SW 1271 (cell line): ENCODE measurements at regions not wholly inside any gene's neighbourhood (a gene's known extent, or its start where the extent isn't known, plus 50 kb on each side); places are given as distances from the start of the nearest gene placed in this dataset.
"Not testable (repeated sequence)": the region's sequence is repeated elsewhere in the genome, so short reads cannot be mapped to it uniquely, and the experiment has no call there.

Source experiments
- DNase-seq, 2 experiments: peaks; one replicate each; lab custom pipeline; 2025; lab: John Stamatoyannopoulos, UW

DNA sequence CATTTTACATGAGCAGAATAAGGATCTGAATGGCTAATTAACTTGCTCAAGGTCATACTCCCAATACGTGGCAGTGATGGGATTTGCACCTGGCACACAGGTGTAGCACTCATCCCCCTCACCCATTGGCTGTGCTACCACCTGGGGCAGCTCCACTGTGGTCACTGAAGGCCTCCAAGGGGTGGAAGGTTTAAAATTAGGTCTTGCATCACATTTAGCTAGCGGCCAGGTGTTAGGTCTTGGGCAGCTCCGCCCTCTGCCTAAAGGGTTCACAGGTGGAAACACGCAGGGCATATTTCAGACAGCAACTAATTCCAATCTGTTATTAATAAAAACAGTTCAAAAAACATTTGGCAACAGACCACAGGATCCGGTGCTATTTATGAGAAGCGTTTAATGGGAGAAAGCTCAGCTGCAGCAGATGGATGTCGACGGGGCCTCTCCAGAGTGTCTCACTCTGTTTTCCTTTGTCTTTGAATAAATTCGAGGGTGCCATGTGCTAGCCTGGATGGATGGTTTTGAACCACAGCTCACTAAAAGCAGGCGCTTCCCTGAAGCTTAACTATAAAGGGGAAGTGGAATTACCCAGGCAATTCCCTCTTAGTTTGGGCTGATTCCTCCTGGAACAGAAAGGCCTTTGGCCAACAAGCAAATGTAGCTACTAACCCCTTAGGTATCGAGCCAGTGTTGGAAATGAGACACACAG, 1017.6 kb downstream of the TYW1 start:
- DNase-seq: no peak

DNA sequence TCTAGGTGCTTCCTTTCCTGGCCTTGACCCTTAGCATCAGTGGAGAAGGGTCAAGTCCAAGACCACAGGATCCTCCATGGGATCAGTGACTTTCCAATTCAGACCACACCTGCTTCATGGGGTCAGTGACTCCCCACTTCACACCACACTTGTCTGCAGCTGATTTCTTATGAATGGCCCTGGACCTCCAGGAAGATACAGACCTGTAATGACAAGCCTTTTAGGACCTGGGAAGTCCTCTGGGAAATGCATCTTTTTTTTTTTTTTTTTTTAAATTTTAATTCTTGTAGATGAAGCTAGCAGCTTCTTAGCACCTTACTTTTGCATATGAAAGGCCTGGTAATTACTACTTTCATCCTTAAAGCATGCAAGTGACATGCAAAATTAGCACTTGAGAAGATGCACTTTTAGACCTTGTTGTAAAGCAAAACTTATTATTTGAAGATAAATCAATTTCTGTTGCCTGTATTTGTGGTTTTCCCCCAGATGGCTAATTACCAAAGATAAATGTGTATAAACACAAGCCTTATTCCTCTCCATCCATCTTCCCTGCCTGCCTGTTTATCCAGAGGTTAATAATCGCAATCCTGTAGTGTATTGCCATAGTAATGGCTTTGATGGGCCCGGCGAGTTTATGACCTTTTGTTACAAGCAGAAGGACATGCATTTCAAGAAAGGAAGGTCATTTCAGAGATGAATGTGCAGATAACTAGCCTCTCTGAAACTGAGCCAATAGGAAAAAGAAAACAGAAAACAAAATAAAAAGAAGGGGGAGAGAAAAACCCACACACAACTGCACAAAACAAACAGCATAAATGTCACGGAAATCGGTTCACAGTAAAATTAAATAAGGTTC, 1018.7 kb downstream of the TYW1 start:
- DNase-seq: no peak

DNA sequence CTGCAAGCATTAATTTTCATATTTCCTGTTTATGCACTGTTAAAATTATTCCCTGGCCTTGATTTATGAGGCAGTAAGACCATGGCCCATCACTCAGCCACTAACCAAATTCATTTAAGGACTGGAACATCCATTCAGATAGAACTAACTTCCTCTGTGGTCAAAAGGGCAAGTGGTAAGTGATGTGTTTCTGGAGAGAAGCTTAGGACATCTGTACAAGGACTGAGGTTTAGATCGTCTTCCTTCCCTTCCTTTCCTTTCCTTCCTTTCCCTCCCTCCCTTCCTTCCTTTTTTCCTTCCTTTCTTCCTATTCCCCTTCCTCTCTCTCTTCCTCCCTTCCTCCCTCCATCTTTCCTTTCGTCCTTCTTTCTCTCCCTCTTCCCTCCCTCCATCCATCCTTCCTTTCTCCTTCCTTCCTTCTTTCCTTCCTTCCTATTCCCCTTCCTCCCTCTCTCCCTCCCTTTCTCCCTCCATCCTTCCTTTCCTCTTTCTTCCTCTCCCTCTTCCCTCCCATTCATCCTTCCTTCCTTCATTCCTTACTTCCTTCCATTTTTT, 1019.4 kb downstream of the TYW1 start:
- no peak for DNase-seq

DNA sequence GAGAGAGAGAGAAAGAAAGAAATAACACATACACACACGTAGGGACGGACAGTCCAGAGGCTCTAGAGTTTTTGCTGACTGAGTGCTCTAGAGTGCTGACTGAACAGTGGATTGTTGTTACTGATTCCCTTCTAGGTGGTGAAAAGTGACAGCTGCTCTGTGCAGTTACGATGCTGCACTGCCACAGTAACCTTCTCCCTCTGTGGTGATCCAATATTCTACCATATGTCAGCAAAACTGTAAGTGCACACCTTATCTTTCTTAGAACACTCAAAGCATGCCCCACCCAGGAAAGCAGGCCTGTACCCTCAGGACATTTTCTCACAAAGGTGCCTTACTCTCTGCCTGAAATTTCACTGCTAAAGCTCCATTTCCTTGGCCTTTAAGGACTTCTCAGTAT, 1023.5 kb downstream of the TYW1 start:
- DNase-seq: no peak

DNA sequence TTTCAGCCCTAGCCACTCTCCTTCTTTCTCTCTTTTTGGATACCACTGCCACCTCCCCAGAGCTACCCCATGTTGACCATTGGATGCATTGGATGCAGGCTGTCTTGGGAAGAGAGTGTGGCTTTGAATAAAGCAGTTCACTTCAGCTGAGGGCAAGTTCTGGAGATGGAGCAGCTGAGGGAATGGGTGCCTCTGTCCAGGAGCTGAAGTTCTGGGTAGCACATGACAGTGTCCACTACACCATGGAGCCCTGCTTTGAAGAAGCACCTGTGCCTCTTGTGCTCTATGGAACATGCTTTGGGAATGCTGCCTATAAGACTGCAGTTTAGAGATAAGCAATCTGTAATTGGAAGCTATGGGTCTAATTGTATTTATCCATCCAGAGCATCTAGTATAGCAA, 1028.7 kb downstream of the TYW1 start:
- DNase-seq: no peak

DNA sequence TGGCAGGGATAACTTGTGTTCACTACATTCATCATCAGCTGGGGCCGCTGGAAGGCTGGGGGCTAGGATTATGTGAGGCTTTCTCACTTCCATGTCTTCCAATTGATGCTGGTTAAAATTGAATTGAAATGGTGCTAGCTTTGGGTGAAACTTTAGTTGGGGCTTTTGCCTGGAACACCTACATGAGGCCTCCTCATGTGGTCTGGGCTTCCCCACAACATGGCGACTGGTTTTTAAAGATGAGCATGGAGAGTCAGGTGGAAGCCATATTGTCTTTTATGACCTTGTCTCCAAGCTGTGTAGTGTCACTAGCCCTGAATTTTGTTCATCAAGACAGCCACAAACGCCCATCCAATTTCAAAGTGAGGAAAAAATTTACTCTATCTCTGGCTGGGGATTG, 1033.9 kb downstream of the TYW1 start:
- DNase-seq: no peak

DNA sequence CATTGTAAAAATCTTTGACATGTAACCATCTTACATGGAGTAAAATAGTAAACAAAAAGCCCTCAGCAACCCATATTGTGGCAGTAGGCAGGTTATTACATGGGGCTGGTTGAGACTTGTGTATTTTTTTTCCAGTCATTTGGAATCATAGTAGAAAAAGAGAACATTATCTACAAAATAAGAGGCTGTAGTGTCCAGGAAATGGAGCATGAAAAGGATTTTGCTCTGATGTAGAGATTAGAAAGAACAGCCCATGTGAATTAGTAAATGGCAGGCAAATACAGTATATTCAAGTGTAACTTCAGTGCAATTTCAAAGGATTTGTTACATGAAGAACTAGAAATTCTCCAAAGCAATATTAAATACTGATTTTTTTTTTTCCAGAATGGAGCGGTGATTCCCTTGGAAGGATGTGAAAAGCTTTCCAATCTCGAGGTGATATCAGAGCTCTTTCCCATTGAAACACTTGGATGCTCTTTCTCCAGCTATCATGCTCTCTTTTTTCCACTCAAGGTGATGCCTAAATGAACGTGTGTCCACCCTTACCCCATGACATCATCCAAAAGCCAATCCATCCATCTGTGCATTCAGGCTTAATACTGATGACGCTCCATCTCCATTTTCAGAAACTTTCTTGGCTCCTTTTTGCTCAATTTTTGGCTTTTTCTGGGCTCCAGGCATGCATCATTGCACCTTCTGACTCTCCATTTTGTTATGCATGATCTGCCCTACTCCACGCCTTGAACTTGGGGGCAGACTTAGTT, 1034.7 kb downstream of the TYW1 start:
- DNase-seq: no peak

DNA sequence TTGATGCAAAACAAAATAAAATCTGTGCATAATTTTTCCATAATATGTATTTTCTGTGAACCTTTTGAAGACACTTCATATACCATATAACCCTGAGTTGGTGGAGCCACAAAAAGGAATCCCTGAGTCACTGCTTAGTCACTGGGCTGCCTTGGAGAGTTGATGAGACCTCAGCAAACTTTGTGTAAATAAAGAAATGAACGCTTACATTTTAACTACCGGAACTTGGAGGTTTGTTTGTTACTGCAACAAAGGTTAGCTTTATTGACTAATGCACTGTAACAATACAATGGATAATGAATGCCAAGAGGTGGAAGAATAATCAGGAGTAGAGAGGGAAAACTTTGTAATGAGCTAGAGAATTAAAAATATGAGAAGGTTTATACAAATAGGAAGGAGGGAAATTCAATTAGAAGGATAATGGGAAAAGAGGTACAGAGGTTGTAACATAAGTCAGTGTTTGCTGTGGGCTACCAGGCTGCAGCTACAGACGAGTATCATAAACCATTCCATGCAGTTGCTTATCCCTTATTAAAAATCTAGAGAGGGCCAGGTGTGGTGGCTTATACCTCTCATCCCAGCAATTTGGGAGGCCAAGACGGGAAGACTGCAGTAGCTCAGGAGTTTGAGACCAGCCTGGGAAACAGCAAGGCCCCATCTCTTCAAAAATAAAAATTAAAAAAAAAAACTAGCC, 1042.1 kb downstream of the TYW1 start:
- DNase-seq: no peak

DNA sequence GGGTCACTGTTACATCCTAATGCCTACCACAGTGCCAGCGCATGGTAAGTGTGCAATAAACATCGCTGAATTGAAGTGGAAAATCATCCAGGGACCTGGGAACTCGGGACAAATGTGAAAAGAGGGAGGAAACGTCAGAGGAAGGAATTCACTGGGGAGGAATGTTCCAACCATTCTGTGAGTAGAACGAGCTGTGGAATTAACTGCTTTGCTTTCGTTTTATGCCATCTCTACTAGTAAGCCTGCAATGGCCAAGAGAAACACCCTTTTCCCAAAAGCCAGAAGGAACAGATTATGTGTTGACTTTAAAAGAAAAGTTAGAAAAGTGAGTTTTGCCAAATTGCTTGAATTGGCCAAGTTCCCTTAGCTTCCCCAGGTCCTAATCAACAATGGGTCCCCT, 1044.9 kb downstream of the TYW1 start:
- no peak for DNase-seq

DNA sequence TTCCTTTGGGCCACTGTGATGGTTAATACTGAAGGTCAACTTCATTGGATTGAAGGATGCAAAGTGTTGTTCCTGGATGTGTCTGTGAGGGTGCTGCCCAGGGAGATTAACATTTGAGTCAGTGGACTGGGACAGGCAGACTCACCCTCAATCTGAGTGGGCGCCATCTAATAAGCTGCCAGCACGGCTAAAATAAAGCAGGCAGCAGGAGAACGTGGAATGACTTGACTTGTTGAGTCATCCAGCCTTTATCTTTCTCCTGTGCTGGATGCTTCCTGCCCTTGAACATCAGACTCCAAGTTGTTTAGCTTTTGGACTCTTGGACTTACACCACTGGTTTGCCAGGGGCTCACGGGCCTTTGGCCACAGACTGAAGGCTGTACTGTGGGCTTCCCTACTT, 1046.9 kb downstream of the TYW1 start:
- no peak for DNase-seq

DNA sequence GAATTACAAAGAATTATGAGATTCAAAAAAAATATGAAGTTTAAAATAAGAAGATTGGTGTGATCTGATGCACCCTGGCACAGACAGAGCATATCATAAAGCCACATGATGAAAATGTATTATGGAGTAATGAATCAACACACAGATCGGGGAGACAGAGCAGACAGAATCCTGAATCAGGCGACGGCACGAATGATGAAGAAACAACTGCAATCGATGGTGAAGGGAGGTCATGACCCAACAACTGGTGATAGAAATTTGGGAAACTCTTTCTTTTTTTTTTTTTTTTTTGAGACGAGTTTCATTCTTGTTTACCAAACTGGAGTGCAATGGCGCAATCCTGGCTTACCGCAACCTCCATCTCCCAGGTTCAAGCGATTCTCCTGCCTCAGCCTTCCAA, 1054.0 kb downstream of the TYW1 start:
- DNase-seq: no peak

DNA sequence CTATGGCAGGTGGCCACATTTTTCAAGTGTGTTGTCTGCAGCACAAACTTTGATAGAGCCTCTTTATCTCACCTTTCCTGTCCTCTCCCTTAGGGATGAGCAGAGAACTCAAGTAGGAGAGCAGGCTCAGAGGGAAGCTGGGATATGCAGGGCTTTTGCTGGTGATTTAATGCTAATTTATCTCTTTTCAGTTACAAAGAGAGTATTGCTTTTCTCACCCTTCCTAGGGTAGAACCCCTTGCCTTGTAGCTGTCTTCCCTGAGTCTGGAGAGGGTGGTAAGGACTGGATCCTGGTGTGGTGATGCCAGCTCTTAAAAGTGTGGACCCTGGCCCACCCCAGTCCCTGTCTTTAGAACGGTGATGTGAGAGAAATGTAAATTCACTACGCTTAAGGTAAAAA, 1061.4 kb downstream of the TYW1 start:
- DNase-seq: no peak

DNA sequence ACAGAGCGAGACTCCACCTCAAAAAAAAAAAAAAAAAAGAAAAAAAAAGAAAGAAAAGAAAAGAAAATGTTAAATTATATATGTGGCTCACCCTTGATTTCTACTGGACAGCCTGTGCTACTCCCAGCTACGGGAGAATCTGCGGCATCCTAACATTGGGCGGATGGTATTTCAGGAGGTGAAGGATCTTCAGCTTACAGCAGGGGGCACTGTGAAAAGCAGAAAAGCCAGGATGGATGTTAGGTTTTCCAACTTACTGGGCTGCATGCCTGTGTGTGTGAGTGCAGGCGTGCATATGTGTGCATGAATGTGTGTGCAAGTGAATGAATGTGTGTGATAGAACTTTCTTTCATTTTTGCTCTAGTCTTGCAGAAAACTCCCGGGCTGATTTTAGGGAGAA, 1066.5 kb downstream of the TYW1 start:
- DNase-seq: no peak

DNA sequence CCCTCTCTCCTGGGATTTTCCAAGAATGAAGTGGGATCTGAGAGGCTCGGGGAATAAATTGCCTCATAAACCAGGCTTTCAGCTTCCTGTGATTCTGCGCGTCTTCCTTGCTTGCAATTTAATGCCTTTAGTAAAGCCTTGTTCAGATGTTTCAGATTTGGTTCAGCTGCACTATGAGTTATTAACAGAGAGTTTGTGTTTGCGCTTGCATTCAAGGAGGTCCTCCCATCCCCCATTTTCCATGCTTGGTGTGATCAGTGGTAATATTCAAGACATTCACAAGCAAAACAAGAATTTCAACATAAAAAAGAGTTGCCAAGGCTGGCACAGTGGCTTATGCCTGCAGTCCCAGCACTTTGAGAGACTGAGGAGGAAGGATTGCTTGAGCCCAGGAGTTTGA, 1068.9 kb downstream of the TYW1 start:
- no peak for DNase-seq

DNA sequence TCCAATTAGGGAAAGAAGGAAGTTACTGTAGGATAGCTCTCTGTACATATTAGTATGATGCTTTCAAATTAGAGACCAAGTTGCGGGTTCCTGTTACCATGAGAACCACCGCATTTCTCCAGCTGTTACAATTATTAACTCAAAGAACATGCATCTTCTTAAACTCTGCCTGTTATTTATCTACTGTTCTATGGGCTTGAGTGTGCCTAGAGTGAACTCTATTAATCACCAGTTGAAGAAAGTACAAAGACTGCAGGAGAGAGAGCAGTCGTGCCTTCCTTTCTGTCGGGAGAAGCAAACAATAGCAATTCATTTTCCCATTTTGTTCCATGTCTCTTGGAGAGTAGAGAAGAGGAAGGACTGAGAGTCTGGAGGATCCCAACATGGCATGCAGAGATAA, 1071.2 kb downstream of the TYW1 start:
- no peak for DNase-seq

DNA sequence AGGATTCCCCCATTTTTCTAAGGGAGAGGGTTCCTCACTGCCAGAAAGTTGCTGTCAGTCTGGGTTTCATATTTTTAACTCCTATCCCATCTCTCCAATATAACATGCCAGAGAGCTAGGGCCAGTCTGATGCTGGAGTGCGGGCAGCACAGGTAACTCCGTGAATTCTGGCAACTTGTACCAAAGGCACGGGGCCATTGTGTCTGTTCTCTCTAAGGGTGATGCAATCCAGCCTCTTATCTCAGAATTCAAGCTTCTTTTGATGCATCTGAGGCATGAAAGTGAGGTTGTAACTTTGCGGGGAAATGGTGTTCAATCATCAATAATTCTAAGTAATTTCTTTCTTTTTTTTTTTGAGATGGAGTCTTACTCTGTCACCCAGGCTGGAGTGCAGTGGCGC, 1074.4 kb downstream of the TYW1 start:
- DNase-seq: no peak

DNA sequence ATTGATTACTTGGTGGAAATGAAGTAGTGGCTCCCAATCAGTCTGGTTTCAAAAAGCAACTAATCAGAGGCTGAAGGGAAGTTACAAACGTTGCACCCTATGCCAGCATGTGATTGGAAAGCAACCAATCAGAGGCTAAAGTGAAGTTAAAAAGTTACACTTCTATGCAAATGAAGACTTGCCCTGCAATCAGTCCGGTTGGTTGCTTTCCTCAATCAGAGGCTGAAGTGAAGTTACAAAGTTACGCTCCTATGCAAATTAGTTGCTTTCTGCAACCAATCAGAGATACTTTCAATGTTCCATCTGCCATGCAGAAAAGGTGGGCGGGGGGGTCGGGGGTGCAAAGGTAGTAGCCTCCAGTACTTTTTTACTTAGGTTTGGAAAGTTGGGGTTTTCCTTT, 1077.1 kb downstream of the TYW1 start:
- DNase-seq: no peak

DNA sequence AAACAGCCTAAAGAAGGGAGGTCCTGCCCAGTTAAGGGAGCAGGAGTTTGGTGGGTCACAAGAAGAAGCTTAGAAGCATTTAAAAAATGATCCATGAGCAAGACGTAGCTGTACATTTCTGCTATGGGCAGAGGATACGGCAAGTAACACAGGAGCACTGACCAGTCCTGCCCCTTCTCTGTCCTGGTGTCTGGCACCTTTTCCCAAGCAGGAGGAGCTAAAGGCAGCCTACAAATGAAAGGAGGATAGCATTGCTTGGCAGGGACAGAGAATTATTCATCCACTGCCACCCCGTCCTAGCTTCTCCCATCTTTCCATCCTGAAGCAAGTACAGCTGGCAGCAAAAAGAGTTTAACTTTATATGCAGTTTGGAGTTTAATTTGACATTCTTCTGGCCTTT, 1077.6 kb downstream of the TYW1 start:
- no peak for DNase-seq

DNA sequence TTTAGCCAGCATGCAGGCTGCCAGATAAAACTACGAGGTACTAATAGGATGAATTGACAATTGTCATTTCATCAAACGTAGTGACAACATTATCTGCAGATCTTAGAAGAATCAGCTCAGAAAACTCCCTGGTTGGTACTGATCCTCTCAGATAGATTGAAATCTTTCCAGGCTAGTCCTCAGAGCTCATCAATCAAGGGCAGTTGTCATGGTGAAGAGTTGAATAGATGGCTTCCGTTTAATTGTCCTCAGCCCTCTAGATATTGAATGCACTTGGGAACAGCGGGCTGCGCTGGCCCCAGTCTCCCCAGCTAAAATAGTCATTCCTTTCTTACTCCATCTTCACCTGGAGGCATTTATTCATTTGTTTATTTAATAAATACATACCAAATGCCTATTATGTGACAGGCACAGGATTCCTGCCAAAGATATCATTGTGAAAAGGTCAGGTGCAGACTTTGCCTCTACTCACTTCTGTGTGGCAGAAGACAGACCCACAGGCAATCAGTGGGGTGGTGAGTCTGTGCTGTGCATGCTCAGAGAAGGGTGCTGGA, 1081.6 kb downstream of the TYW1 start:
- DNase-seq: no peak

DNA sequence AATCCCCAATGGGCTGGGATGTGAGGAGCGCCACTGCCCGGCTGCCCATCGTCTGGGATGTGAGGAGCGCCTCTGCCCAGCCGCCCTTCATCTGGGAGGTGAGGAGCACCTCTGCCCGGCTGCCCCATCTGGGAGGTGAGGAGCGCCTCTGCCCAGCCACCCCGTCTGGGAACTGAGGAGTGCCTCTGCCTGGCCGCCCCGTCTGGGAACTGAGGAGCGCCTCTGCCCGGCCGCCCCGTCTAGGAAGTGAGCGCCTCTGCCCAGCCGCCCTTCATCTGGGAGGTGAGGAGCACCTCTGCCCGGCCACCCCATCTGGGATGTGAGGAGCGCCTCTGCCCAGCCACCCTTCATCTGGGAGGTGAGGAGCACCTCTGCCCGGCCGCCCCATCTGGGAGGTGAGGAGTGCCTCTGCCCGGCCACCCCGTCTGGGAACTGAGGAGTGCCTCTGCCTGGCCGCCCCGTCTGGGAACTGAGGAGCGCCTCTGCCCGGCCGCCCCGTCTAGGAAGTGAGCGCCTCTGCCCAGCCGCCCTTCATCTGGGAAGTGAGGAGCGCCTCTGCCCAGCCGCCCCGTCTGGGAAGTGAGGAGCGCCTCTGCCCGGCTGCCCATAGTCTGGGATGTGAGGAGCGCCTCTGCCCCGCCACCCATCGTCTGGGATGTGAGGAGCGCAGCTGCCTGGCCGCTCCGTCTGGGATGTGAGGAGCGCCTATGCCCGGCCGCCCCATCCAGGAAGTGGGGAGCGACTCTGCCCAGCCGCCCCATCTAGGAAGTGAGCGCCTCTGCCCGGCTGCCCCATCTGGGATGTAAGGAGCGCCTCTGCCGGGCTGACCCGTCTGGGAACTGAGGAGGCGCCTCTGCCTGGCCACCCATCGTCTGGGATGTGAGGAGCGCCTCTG, 1085.7 kb downstream of the TYW1 start:
- DNase-seq: not testable (repeated sequence)
